ENCODE measurements at regions not wholly inside any gene's neighbourhood (a gene's known extent, or its start where the extent isn't known, plus 50 kb on each side); places are given as distances from the start of the nearest gene placed in this dataset.

DNA sequence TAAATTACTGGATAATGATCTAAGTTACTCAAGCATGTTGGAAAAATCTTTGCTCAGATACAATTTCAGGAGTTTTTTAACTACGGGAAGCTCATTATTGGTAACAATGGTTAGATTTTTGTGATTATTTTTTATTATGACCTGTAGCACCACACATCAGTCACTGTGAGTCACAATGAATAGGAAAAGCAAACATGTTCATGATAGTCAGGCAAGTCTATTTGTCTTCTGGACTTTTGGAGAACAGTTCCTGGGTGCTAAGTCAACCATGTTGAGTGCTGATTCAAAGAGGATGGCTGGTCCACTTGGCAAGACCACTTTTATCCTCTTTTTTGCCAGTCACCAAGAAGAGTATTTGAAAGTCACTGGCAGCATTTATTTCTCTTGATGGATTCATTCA lies 403.2 kb downstream of the KIF4B start (continued):
- TF ChIP-seq, protein P1, sequence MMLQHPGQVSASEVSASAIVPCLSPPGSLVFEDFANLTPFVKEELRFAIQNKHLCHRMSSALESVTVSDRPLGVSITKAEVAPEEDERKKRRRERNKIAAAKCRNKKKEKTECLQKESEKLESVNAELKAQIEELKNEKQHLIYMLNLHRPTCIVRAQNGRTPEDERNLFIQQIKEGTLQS (IDR thresholded peaks at IDR 0.05; ENCODE audit: insufficient read depth, low read depth, low read length) = no peak

Measured in H1 (cell line).